Lower lobe of right lung (tissue), 2 donors: ENCODE measurements at regions not wholly inside any gene's neighbourhood (a gene's known extent, or its start where the extent isn't known, plus 50 kb on each side); places are given as distances from the start of the nearest gene placed in this dataset.

Experiments used
- ATAC-seq, 2 donors: fragments of 200-7000 bp; cut with Tn5 transposase; one replicate each; pipeline ENCODE4 v1.9.1; 2020 to 2022; ENCODE audit warnings: mild to moderate bottlenecking in 2 of 2, moderate library complexity in 2 of 2
- DNase-seq: peaks from one replicate; pipeline ENCODE4 v3.0.0-alpha.2; 2020
- H3K27ac ChIP-seq: fragments of 200-600 bp; one replicate; pipeline ENCODE4 v1.8.0; 2022
- H3K27me3 ChIP-seq: fragments of 200-600 bp; one replicate; pipeline ENCODE4 v1.8.0; 2022; ENCODE audit warnings: low read depth
- H3K36me3 ChIP-seq: fragments of 200-600 bp; one replicate; pipeline ENCODE4 v1.8.0; 2022; ENCODE audit warnings: mild to moderate bottlenecking
- H3K4me1 ChIP-seq: fragments of 200-600 bp; one replicate; pipeline ENCODE4 v1.8.0; 2022
- H3K4me3 ChIP-seq: fragments of 200-600 bp; one replicate; pipeline ENCODE4 v1.8.0; 2022; ENCODE audit warnings: mild to moderate bottlenecking
- H3K9me3 ChIP-seq: fragments of 200-600 bp; one replicate; pipeline ENCODE4 v1.8.0; 2022
- CTCF ChIP-seq: fragments of 200-600 bp; IDR thresholded peaks from one replicate; pipeline ENCODE4 v1.8.0; 2022; ENCODE audit warnings: antibody characterized with exemption, mild to moderate bottlenecking
- intact Hi-C: fragments of 100-400 bp; cut with DNase I; formaldehyde crosslinking; loops from one replicate; pipeline ENCODE4 v1.11.0; 2022
- donor health status: DM: no; HTN: yes; CAD: no; lungs with severe emphysema.

GRCh38 chr3:66904336-66904735, 93.8 kb upstream of the KBTBD8 start:
- intact Hi-C loops = no loop called here
- no peak overlapping the region for H3K4me3 ChIP-seq
- H3K4me1 ChIP-seq = no peaks in the 10 kb centered on the region
- no peaks in the 10 kb centered on the region for H3K9me3 ChIP-seq
- no peak overlapping the region for H3K27ac ChIP-seq
- DNase-seq (no peak), ATAC-seq (no peak)
- H3K27me3 ChIP-seq = no peaks in the 10 kb centered on the region
- no peaks in the 10 kb centered on the region for H3K36me3 ChIP-seq
- no peak for TF ChIP-seq CTCF

- intact Hi-C loops = no loop called here
- H3K27me3 ChIP-seq = no peaks in the 10 kb centered on the region
- DNase-seq (no peak), ATAC-seq (peak in 1 of 2 donors; percentile 43)
- no peak overlapping the region for H3K27ac ChIP-seq
- H3K4me1 ChIP-seq = no peaks in the 10 kb centered on the region
- H3K4me3 ChIP-seq = no peak overlapping the region
- no peaks in the 10 kb centered on the region for H3K36me3 ChIP-seq
- no peaks in the 10 kb centered on the region for H3K9me3 ChIP-seq
- no peak for TF ChIP-seq CTCF
These were observed 93.1 kb upstream of the KBTBD8 start for GRCh38 chr3:66904831-66905493.

- TF ChIP-seq CTCF = no peak
- H3K36me3 ChIP-seq = no peaks in the 10 kb centered on the region
- no peaks in the 10 kb centered on the region for H3K9me3 ChIP-seq
- H3K27me3 ChIP-seq = no peaks in the 10 kb centered on the region
- intact Hi-C loops = no loop called here
- DNase-seq = no peak
- no peak for ATAC-seq
- H3K4me3 ChIP-seq = no peak overlapping the region
- H3K27ac ChIP-seq = no peak overlapping the region
- H3K4me1 ChIP-seq = no peaks in the 10 kb centered on the region
These were observed 91.0 kb upstream of the KBTBD8 start for GRCh38 chr3:66907136-66907535.

- no peak overlapping the region for H3K27ac ChIP-seq
- H3K27me3 ChIP-seq = no peaks in the 10 kb centered on the region
- DNase-seq (no peak), ATAC-seq (no peak)
- H3K36me3 ChIP-seq = no peaks in the 10 kb centered on the region
- H3K9me3 ChIP-seq = peaks cover 6% of the 10 kb centered on the region
- no peak for TF ChIP-seq CTCF
- no peaks in the 10 kb centered on the region for H3K4me1 ChIP-seq
- intact Hi-C loops = no loop called here
- H3K4me3 ChIP-seq = no peak overlapping the region
These were observed 87.6 kb upstream of the KBTBD8 start for GRCh38 chr3:66910266-66911055.

- intact Hi-C loops = no loop called here
These were observed 85.8 kb upstream of the KBTBD8 start for GRCh38 chr3:66912306-66912705.

More at GRCh38 chr3:66912306-66912705, 85.8 kb upstream of the KBTBD8 start:
- no peak for DNase-seq
- Histone ChIP-seq H3K27ac (no peak overlapping the region), H3K4me1 (no peaks in the 10 kb centered on the region), H3K4me3 (no peak overlapping the region), H3K36me3 (no peaks in the 10 kb centered on the region), H3K9me3 (peaks cover 6% of the 10 kb centered on the region), H3K27me3 (no peaks in the 10 kb centered on the region)
- TF ChIP-seq CTCF = no peak
- no peak for ATAC-seq
